Mesenchymal stem cell (in vitro differentiated cells and primary cell): ENCODE measurements at regions not wholly inside any gene's neighbourhood (a gene's known extent, or its start where the extent isn't known, plus 50 kb on each side); places are given as distances from the start of the nearest gene placed in this dataset.
A peak's percentile ranks its signal among the peaks of the same experiment; 100 is the strongest.

Source experiments
- DNase-seq: peaks from one replicate; pipeline ENCODE4 v3.0.0-alpha.2; 2013
- H2AFZ ChIP-seq: one replicate; pipeline ENCODE4 v1.6.1; 2013; ENCODE audit warnings: low read depth, mild to moderate bottlenecking, control low read depth, inconsistent platforms, low read length, moderate library complexity
- H2AK5ac ChIP-seq: 2 replicates; pipeline ENCODE4 v1.6.1; 2013; ENCODE audit warnings: low read length, moderate library complexity, mild to moderate bottlenecking, inconsistent platforms; ENCODE audit not compliant: severe bottlenecking
- H2BK120ac ChIP-seq: one replicate; pipeline ENCODE4 v1.6.1; 2013; ENCODE audit warnings: low read depth, mild to moderate bottlenecking, inconsistent platforms, low read length, moderate library complexity
- H2BK12ac ChIP-seq, 2 experiments: one replicate each; pipeline ENCODE4 v1.6.1; 2013; ENCODE audit warnings: inconsistent platforms in 2 of 2, low read length in 2 of 2, mild to moderate bottlenecking in 2 of 2, moderate library complexity in 2 of 2, control low read depth in 1 of 2
- H2BK15ac ChIP-seq: one replicate; pipeline ENCODE4 v1.6.1; 2013; ENCODE audit warnings: mild to moderate bottlenecking, low read depth, inconsistent platforms; ENCODE audit not compliant: poor library complexity, severe bottlenecking
- H2BK5ac ChIP-seq: 2 replicates; pipeline ENCODE4 v1.6.1; 2013; ENCODE audit warnings: low read depth, mild to moderate bottlenecking, low read length, control low read depth, inconsistent platforms; ENCODE audit not compliant: poor library complexity, severe bottlenecking
- H3K14ac ChIP-seq, 2 experiments: one replicate each; pipeline ENCODE4 v1.6.1; 2013; ENCODE audit warnings: inconsistent platforms in 2 of 2, low read length in 2 of 2, control low read depth in 1 of 2, mild to moderate bottlenecking in 1 of 2, moderate library complexity in 1 of 2
- H3K18ac ChIP-seq, 2 experiments: one replicate each; pipeline ENCODE4 v1.6.1; 2013; ENCODE audit warnings: inconsistent platforms in 2 of 2, low read length in 2 of 2, control low read depth in 1 of 2, low read depth in 1 of 2, mild to moderate bottlenecking in 1 of 2
- H3K23ac ChIP-seq, 2 experiments: one replicate each; pipeline ENCODE4 v1.6.1; 2013; ENCODE audit warnings: inconsistent platforms in 2 of 2, low read length in 2 of 2, mild to moderate bottlenecking in 2 of 2, moderate library complexity in 2 of 2, control low read depth in 1 of 2
- H3K27ac ChIP-seq: 2 replicates; pipeline ENCODE4 v1.5.1; 2013; ENCODE audit warnings: mild to moderate bottlenecking, moderate library complexity, low read length, control low read depth, inconsistent platforms; ENCODE audit not compliant: poor library complexity, severe bottlenecking
- H3K27me3 ChIP-seq, 2 experiments: 2 replicates each; pipeline versions ENCODE4 v1.6.1 to v1.7.0; 2013; ENCODE audit warnings: low read length in 2 of 2, mild to moderate bottlenecking in 2 of 2, moderate library complexity in 2 of 2, control low read depth in 1 of 2, inconsistent platforms in 1 of 2; ENCODE audit not compliant: control insufficient read depth in 1 of 2, insufficient read depth in 1 of 2
- H3K36me3 ChIP-seq, 2 experiments: 2 replicates each; pipeline versions ENCODE4 v1.6.1 to v1.7.0; 2013; ENCODE audit warnings: low read length in 2 of 2, control low read depth in 1 of 2, inconsistent platforms in 1 of 2, low read depth in 1 of 2, mild to moderate bottlenecking in 1 of 2; ENCODE audit not compliant: insufficient read depth in 2 of 2, control insufficient read depth in 1 of 2
- H3K4ac ChIP-seq, 2 experiments: one replicate each; pipeline ENCODE4 v1.6.1; 2013; ENCODE audit warnings: inconsistent platforms in 2 of 2, low read length in 2 of 2, mild to moderate bottlenecking in 2 of 2, moderate library complexity in 2 of 2, control low read depth in 1 of 2, low read depth in 1 of 2
- H3K4me1 ChIP-seq: 2 replicates; pipeline ENCODE4 v1.6.1; 2013; ENCODE audit warnings: low read depth, low read length, control low read depth; ENCODE audit not compliant: control insufficient read depth, insufficient read depth
- H3K4me2 ChIP-seq: 2 replicates; pipeline ENCODE4 v1.6.1; 2013; ENCODE audit warnings: low read length, mild to moderate bottlenecking, inconsistent platforms; ENCODE audit not compliant: poor library complexity, severe bottlenecking
- H3K4me3 ChIP-seq, 2 experiments: 2 replicates each; pipeline versions ENCODE4 v1.5.1 to v1.7.0; 2013; ENCODE audit warnings: low read length in 2 of 2, mild to moderate bottlenecking in 2 of 2, control low read depth in 1 of 2, low read depth in 1 of 2; ENCODE audit not compliant: insufficient read depth in 1 of 2
- H3K79me1 ChIP-seq: replicated peaks from 2 replicates; pipeline ENCODE4 v1.6.1; 2013; ENCODE audit warnings: mild to moderate bottlenecking, control low read depth, low read length, inconsistent platforms; ENCODE audit not compliant: poor library complexity, severe bottlenecking
- H3K9ac ChIP-seq: 2 replicates; pipeline ENCODE4 v1.7.0; 2013; ENCODE audit warnings: mild to moderate bottlenecking, low read length, moderate library complexity
- H3K9me3 ChIP-seq: 2 replicates; pipeline ENCODE4 v1.7.0; 2013; ENCODE audit warnings: mild to moderate bottlenecking, low read length; ENCODE audit not compliant: control insufficient read depth
- H4K8ac ChIP-seq: one replicate; pipeline ENCODE4 v1.6.1; 2013; ENCODE audit warnings: inconsistent platforms, mild to moderate bottlenecking, low read length, moderate library complexity
- H4K91ac ChIP-seq: one replicate; pipeline ENCODE4 v1.6.1; 2013; ENCODE audit warnings: mild to moderate bottlenecking, low read length, inconsistent platforms
- WGBS: methylation state at CpG from one replicate; pipeline ENCODE4 v1.1.7; 2013; ENCODE audit warnings: mixed read lengths; 5-methylcytosine and 5-hydroxymethylcytosine counted together

- Histone ChIP-seq H4K91ac (no peak overlapping the region), H2BK12ac (no peak overlapping the region), H2AFZ (no peak overlapping the region), H3K4me3 (no peak overlapping the region), H3K23ac (no peak overlapping the region), H2BK120ac (no peak overlapping the region), H3K4ac (no peak overlapping the region), H3K27ac (no peak overlapping the region), H3K14ac (no peak overlapping the region), H3K4me2 (no peak overlapping the region), H2AK5ac (no peak overlapping the region), H3K4me1 (no peaks in the 10 kb centered on the region), H3K18ac (no peak overlapping the region), H3K27me3 (peaks cover 40 to 44% of the 10 kb centered on the region in 2 experiments), H4K8ac (no peak overlapping the region), H3K36me3 (no peaks in the 10 kb centered on the region), H2BK15ac (no peak overlapping the region), H3K9me3 (no peaks in the 10 kb centered on the region), H3K9ac (no peak overlapping the region), H2BK5ac (no peak overlapping the region), H3K79me1 (no peaks in the 10 kb centered on the region)
- DNase-seq, result no peak
- 100% methylated on average over 1 of the region's 2 CpGs for WGBS
Observed at GRCh38 chr9:97767891-97768290, 70.8 kb upstream of the XPA start.

- no peak overlapping the region for H3K4me2 ChIP-seq
- no peaks in the 10 kb centered on the region for H3K4me1 ChIP-seq
- DNase-seq, result no peak
- no peak overlapping the region for H2AFZ ChIP-seq
- peaks cover 31 to 44% of the 10 kb centered on the region in 2 experiments for H3K27me3 ChIP-seq
- no peak overlapping the region for H4K91ac ChIP-seq
- H2BK120ac ChIP-seq, result no peak overlapping the region
- H2BK15ac ChIP-seq, result no peak overlapping the region
- H3K9ac ChIP-seq, result peak overlapping the region; percentile 13
- H3K79me1 ChIP-seq, result no peaks in the 10 kb centered on the region
- no peak overlapping the region for H3K14ac ChIP-seq
- H3K9me3 ChIP-seq, result no peaks in the 10 kb centered on the region
- no peak overlapping the region for H2BK5ac ChIP-seq
- peak overlapping the region in 1 of 2 experiments; percentile 32 for H3K4me3 ChIP-seq
- H2AK5ac ChIP-seq, result no peak overlapping the region
- H4K8ac ChIP-seq, result no peak overlapping the region
- H3K4ac ChIP-seq, result no peak overlapping the region
- no peak overlapping the region for H3K27ac ChIP-seq
- no peaks in the 10 kb centered on the region for H3K36me3 ChIP-seq
- H3K23ac ChIP-seq, result no peak overlapping the region
- no peak overlapping the region for H3K18ac ChIP-seq
- H2BK12ac ChIP-seq, result no peak overlapping the region
- WGBS, result 81% methylated on average over 6 of the region's 7 CpGs
Observed at GRCh38 chr9:97768746-97769145, 71.6 kb upstream of the XPA start.

- H3K9ac ChIP-seq, result peak overlapping the region; percentile 13
- H2BK15ac ChIP-seq, result no peak overlapping the region
- no peaks in the 10 kb centered on the region for H3K4me1 ChIP-seq
- no peak overlapping the region for H2AFZ ChIP-seq
- no peak overlapping the region for H3K4ac ChIP-seq
- H2BK5ac ChIP-seq, result no peak overlapping the region
- no peak for DNase-seq
- H3K79me1 ChIP-seq, result no peaks in the 10 kb centered on the region
- no peak overlapping the region for H2BK12ac ChIP-seq
- peak overlapping the region in 1 of 2 experiments; percentile 32 for H3K4me3 ChIP-seq
- H3K18ac ChIP-seq, result no peak overlapping the region
- H2BK120ac ChIP-seq, result no peak overlapping the region
- no peak overlapping the region for H3K14ac ChIP-seq
- H3K4me2 ChIP-seq, result no peak overlapping the region
- H3K27me3 ChIP-seq, result peaks cover 27 to 42% of the 10 kb centered on the region in 2 experiments
- no peak overlapping the region for H3K23ac ChIP-seq
- WGBS, result 77% methylated on average over 4 of the region's 5 CpGs
- H3K27ac ChIP-seq, result no peak overlapping the region
- H3K9me3 ChIP-seq, result no peaks in the 10 kb centered on the region
- no peak overlapping the region for H2AK5ac ChIP-seq
- no peak overlapping the region for H4K91ac ChIP-seq
- H4K8ac ChIP-seq, result no peak overlapping the region
- no peaks in the 10 kb centered on the region for H3K36me3 ChIP-seq
Observed at GRCh38 chr9:97769208-97769607, 72.1 kb upstream of the XPA start.

GRCh38 chr9:97770808-97771372 lies 73.8 kb upstream of the XPA start:
- peaks cover 34 to 42% of the 10 kb centered on the region in 2 experiments for H3K27me3 ChIP-seq
- H4K91ac ChIP-seq, result no peak overlapping the region
- H2AK5ac ChIP-seq, result no peak overlapping the region
- no peak overlapping the region for H3K4me2 ChIP-seq
- H3K18ac ChIP-seq, result no peak overlapping the region
- no peak overlapping the region for H2BK12ac ChIP-seq
- H3K9ac ChIP-seq, result no peak overlapping the region
- no peaks in the 10 kb centered on the region for H3K9me3 ChIP-seq
- no peak overlapping the region for H3K4ac ChIP-seq
- no peaks in the 10 kb centered on the region for H3K79me1 ChIP-seq
- H3K27ac ChIP-seq, result no peak overlapping the region
- no peak overlapping the region for H2BK15ac ChIP-seq
- H3K36me3 ChIP-seq, result no peaks in the 10 kb centered on the region
- H3K14ac ChIP-seq, result no peak overlapping the region
- no peak overlapping the region for H2BK5ac ChIP-seq
- 100% methylated on average over 1 of the region's 1 CpG for WGBS
- no peak overlapping the region for H2AFZ ChIP-seq
- H2BK120ac ChIP-seq, result no peak overlapping the region
- no peaks in the 10 kb centered on the region for H3K4me1 ChIP-seq
- H3K4me3 ChIP-seq, result no peak overlapping the region
- DNase-seq, result no peak
- H4K8ac ChIP-seq, result no peak overlapping the region
- no peak overlapping the region for H3K23ac ChIP-seq
